GM21717 (cell line): ENCODE measurements at regions not wholly inside any gene's neighbourhood (a gene's known extent, or its start where the extent isn't known, plus 50 kb on each side); places are given as distances from the start of the nearest gene placed in this dataset.
"Not testable (repeated sequence)": the region's sequence is repeated elsewhere in the genome, so short reads cannot be mapped to it uniquely, and the experiment has no call there.

Experiments
- ATAC-seq: cut with Tn5 transposase; IDR thresholded peaks from one replicate; pipeline ENCODE4 v1.9.1; 2021; ENCODE audit warnings: mild to moderate bottlenecking, moderate library complexity; ENCODE audit not compliant: unreplicated experiment

DNA sequence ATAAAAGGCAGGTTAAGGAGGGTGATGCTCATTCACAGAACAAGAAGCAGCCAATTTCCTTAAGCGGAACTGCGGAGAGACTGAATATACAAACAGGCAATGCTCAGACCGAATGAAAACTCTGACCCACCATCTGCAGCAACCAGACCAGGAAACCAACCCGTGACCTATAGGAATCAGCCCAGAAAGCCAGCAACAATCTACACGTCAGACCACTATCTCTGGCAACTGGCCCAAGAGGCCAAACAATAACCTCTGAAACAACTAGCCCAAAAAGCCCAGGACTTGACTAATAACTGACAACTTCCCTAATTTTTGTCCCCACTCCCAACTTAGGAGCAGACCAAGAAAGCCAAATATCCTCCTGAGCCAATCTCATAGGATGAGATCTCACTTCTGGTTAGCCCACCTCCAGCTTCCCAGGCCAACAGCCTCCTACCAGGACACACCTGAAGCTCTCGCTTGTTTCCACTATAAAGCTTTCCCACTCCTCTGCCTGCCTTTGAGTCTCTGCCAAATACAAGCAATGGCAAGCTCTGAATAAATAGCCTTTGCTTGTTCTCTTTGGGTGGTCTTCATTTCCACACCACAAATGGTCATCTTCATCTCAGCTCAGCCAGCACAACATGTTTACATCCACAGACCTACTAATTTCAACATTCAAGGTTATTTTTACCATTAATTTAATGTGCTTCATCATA is 168.5 kb downstream of the HSD17B3 start:
- ATAC-seq = no peak

DNA sequence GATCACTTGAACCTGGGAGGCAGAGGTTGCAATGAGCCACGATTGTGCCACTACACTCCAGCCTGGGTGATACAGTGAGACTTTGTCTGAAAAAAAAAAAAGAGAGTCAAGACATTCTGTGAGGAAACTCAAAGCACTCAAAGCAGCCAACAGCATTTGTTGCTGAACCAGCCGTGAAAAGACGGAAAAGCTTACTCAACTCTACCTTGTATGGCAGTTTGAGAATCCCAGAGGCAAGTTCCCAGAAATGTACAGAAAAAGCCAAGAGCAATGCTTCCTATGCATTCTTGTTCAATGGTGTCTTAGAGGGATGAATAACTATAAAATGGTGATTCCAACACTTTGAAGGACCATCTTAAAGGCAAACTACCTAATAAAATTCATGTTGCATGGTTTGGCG is 170.2 kb downstream of the HSD17B3 start:
- no peak for ATAC-seq

GRCh38 chr9:96130970-96131369 is 171.0 kb downstream of the HSD17B3 start:
- no peak for ATAC-seq

- no peak for ATAC-seq
These were observed 172.2 kb downstream of the HSD17B3 start for GRCh38 chr9:96129747-96130146.

- no peak for ATAC-seq
These were observed 173.1 kb downstream of the HSD17B3 start for GRCh38 chr9:96128880-96129279.

GRCh38 chr9:96126321-96126881 is 175.6 kb downstream of the HSD17B3 start:
- no peak for ATAC-seq

- no peak for ATAC-seq
These were observed 176.4 kb downstream of the HSD17B3 start for GRCh38 chr9:96125624-96126023.

- ATAC-seq = no peak
These were observed 179.2 kb downstream of the HSD17B3 start for GRCh38 chr9:96122751-96123150.

DNA sequence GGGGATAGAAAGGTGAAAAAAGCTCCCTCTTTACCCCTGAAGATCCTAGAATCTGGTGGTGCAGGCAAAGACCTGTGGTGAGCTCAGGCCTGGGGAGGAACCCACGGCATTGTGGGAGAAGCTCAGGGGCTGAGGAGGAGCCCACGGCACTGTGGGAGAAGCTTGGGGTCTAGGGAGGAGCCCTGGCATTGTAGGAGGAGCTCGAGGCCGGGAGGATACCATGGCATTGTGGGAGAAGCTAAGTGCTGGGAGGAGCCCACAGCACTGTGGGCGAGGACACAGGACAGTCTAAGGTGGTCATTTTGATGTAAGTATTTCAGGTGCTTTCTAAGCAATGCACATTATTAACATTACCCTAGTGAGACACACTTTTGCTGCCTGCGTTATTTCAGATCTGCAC is 179.7 kb downstream of the HSD17B3 start:
- ATAC-seq = no peak

GRCh38 chr9:96121136-96121535 is 180.8 kb downstream of the HSD17B3 start:
- no peak for ATAC-seq

DNA sequence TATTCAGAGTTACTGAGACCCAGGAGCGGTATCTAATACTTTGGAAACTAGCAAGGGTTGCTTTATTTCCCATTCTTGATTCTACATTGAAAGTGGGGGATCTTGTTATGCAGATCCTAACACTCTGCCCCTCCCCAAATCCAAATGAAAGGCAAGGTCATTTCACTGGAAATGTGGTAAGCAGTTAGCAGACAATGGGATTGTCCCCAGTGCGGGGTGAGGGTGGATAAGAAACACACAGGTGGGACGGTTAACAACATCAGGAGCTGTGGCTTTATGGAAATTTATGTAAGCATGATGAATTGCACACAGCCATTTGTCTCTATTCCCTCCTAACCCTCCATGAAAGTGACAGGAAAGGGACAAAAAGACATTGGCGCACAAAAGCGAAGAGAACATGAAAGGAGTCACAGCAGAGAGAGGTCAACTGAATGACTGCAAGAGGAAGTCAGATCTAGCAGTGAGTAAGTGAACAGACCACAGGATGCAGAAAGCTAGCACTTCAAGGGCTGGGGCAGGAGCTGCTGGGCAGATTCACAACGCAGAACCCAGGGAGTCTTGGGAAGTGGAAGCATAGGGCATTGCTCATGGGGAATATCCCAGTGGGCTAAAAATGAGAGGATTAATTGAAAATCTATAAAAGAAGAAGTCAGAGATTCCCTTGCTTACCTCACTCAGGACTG is 184.4 kb downstream of the HSD17B3 start:
- ATAC-seq = no peak

- ATAC-seq = no peak
These were observed 185.5 kb downstream of the HSD17B3 start for GRCh38 chr9:96116275-96117064.

GRCh38 chr9:96115836-96116235 is 186.1 kb downstream of the HSD17B3 start:
- ATAC-seq = no peak

GRCh38 chr9:96113032-96113431 is 188.9 kb downstream of the HSD17B3 start:
- no peak for ATAC-seq

DNA sequence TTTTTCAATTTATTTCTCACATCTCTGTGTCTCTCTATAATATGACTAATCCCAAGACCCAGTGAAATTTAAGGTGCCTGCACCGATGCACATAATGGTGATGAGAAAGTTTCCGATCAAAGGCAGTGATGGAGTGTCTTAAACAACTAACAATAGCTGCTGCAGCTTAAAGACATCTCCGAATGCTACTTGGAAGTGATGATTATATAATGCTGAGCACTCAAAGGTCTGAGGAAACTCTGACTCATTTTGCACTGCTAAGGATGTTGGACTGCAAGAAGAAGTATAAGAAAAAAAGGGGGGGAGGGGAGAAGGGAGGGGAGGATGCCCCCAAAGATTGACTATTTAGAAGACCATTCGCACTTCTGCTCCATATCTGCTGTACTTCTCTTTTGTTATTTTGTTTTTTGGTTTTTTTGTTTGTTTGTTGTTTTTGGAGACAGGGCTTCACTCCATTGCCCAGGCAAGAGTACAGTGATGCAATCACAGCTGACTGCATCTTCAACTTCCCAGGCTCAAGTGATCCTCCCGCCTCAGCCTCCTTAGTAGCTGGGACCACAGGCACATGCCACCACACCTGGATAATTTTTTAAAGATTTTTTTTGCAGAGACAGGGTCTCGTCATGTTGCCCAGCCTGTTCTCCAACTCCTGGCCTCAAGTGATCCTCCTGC is 192.2 kb downstream of the HSD17B3 start:
- ATAC-seq = no peak

DNA sequence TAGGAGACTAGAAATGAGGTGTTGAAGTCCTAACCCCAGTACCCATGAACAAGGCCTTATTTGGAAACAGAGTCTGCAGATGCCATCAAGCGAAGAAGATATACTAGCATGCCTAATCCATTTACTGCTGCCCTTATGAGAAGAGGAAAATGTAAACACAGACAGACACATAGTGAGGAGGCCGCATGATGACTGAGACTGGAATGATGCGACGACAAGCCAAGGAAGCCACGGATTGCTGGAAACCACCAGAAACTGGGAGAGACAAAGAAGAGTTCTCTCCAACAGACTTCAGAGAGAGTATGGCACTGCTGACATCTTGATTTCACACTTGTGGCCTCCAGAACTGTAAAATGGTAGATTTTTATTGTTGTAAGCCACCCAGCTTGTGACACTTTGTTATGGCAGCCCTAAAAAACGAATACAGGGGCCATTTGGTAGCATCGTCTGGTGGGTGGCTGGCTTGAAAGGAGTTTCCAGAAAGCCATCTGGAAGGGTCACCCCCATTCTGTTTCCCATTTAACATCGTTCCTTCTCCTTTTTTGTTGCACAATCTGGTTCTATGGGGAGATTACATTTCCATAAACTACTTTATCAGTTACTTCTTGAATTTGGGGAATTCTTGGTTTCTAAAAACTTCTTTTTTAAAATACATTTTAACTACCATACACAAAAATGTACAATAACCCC is 193.1 kb downstream of the HSD17B3 start:
- no peak for ATAC-seq

DNA sequence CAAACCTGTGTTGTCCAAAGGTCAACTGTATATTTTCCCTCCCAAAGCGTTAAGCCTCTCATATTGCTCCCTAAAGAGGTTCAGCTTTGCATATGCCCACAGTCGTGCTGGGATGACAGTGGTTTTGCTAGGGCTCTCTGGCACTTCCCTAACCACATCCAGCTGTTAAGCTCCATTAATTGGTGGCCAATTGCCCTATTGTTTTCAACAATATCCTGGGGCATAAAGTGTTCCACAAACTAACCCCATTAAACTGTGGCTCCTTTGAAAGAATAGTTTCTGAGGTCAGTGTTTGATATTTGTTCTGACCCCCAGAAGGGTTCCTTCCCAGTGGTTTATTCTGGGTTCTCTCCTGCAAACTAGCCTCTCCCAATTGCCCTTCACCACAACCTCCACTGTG is 194.5 kb downstream of the HSD17B3 start:
- no peak for ATAC-seq

- no peak for ATAC-seq
These were observed 201.3 kb downstream of the HSD17B3 start for GRCh38 chr9:96100385-96101300.

DNA sequence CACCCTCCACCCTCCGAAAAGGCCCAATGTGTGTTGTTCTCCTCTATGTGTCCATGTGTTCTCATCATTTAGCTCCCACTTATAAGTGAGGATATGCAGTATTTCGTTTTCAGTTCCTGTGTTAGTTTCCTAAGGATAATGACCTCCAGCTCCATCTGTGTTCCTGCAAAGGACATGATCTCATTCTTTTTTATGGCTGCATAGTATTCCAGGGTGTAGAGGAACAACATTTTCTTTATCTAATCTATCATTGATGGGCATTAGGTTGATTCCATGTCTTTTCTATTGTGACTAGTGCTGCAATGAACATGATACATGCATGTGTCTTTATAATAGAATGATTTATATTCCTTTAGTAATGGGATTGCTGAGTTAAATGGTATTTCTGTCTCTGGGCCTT is 211.3 kb downstream of the HSD17B3 start:
- not testable (repeated sequence) for ATAC-seq
